Activated CD8-positive, alpha-beta T cell treated with anti-CD3 and anti-CD28 coated beads for 36 hours (primary cell): ENCODE measurements at regions not wholly inside any gene's neighbourhood (a gene's known extent, or its start where the extent isn't known, plus 50 kb on each side); places are given as distances from the start of the nearest gene placed in this dataset.

Experiments
- ATAC-seq: fragments of 200-7000 bp; cut with Tn5 transposase; one replicate; pipeline ENCODE4 v1.10.0; 2021; ENCODE audit warnings: mild to moderate bottlenecking, moderate library complexity
- CTCF ChIA-PET: fragments of 350-600 bp; sonication (Branson Sonifier 250); formaldehyde crosslinking; loops from one replicate; lab custom pipeline; 2021; ENCODE audit warnings: antibody characterized with exemption; lab: Charles Lee
- POLR2A ChIA-PET: fragments of 350-600 bp; sonication (Branson Sonifier 250); formaldehyde crosslinking; loops from one replicate; lab custom pipeline; 2021; ENCODE audit warnings: antibody characterized with exemption; lab: Charles Lee
- DNase-seq: peaks from one replicate; pipeline ENCODE4 v3.0.0-alpha.2; 2020
- H3K27ac Mint-ChIP-seq: one replicate; pipeline ENCODE4 v1.8.0; 2021; ENCODE audit warnings: mild to moderate bottlenecking, mixed read lengths
- H3K27me3 Mint-ChIP-seq: one replicate; pipeline ENCODE4 v1.8.0; 2021; ENCODE audit warnings: mixed read lengths
- H3K36me3 Mint-ChIP-seq: one replicate; pipeline ENCODE4 v1.8.0; 2021; ENCODE audit warnings: low read depth, mixed read lengths
- H3K4me1 Mint-ChIP-seq: one replicate; pipeline ENCODE4 v1.8.0; 2021; ENCODE audit warnings: low read depth, mixed read lengths
- H3K4me3 Mint-ChIP-seq: one replicate; pipeline ENCODE4 v1.8.0; 2021; ENCODE audit warnings: mild to moderate bottlenecking, moderate library complexity, mixed read lengths
- H3K9me3 Mint-ChIP-seq: one replicate; pipeline ENCODE4 v1.8.0; 2021; ENCODE audit warnings: mixed read lengths
- intact Hi-C: fragments of 100-400 bp; cut with micrococcal nuclease; formaldehyde crosslinking; loops from one replicate; pipeline ENCODE4 v1.10.0; 2022
- TF ChIP-seq, protein P1 (sequence below): fragments of 200-600 bp; IDR thresholded peaks from one replicate; pipeline ENCODE4 v1.8.0; 2022; ENCODE audit warnings: antibody characterized with exemption, mild to moderate bottlenecking

DNA sequence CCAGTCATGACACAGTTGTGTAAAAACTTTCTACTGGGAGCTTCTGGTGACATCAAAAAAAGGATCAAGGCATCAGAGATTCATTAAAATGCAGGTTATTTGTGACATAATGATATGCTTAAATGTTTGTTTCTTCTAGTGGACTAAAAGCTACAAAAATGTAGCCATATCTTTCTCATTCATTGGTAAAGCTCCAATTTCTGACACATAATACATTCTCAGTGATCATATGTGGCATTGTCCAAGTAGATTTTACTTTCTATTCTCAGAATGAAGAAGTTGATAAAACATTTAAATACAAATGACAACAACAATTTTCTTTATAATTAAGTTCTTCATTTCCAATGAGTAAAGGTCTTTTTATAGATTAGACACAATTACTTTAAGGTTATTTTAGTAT is 71.0 kb upstream of the ARHGEF26 start:
- Mint-ChIP-seq H3K27ac (no peak overlapping the region), H3K27me3 (peaks cover 8% of the 10 kb centered on the region), H3K4me1 (no peaks in the 10 kb centered on the region), H3K36me3 (no peaks in the 10 kb centered on the region), H3K9me3 (no peaks in the 10 kb centered on the region), H3K4me3 (no peak overlapping the region)
- DNase-seq, result no peak
- no peak for ATAC-seq
- ChIA-PET POLR2A (no interaction called here), CTCF (no interaction called here)
- TF ChIP-seq, protein P1, sequence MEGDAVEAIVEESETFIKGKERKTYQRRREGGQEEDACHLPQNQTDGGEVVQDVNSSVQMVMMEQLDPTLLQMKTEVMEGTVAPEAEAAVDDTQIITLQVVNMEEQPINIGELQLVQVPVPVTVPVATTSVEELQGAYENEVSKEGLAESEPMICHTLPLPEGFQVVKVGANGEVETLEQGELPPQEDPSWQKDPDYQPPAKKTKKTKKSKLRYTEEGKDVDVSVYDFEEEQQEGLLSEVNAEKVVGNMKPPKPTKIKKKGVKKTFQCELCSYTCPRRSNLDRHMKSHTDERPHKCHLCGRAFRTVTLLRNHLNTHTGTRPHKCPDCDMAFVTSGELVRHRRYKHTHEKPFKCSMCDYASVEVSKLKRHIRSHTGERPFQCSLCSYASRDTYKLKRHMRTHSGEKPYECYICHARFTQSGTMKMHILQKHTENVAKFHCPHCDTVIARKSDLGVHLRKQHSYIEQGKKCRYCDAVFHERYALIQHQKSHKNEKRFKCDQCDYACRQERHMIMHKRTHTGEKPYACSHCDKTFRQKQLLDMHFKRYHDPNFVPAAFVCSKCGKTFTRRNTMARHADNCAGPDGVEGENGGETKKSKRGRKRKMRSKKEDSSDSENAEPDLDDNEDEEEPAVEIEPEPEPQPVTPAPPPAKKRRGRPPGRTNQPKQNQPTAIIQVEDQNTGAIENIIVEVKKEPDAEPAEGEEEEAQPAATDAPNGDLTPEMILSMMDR, result no peak
- intact Hi-C loops, result no loop called here

DNA sequence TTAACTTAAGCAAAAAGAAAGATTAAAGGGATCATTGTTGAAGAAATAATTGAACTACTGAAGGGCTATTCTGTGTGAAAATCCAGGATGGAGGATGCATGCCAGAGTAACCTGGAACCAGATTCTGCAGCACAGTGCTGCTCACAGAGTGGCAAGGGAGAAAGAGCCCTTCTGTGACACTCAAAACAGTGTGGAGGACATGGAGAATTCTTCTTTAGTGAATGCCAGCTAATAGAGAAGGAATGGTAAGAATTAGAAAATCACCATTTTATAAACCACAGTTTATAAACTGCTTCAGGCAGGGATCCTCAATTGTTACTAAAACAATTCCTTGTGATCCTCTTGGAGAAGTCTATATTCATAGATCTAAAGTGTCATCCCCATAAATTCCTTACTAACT is 70.4 kb upstream of the ARHGEF26 start:
- Mint-ChIP-seq H3K27ac (no peak overlapping the region), H3K27me3 (peaks cover 6% of the 10 kb centered on the region), H3K4me1 (no peaks in the 10 kb centered on the region), H3K9me3 (no peaks in the 10 kb centered on the region), H3K36me3 (no peaks in the 10 kb centered on the region), H3K4me3 (no peak overlapping the region)
- ChIA-PET CTCF (no interaction called here), POLR2A (no interaction called here)
- intact Hi-C loops, result no loop called here
- TF ChIP-seq, protein P1, result no peak
- DNase-seq (no peak), ATAC-seq (no peak)

DNA sequence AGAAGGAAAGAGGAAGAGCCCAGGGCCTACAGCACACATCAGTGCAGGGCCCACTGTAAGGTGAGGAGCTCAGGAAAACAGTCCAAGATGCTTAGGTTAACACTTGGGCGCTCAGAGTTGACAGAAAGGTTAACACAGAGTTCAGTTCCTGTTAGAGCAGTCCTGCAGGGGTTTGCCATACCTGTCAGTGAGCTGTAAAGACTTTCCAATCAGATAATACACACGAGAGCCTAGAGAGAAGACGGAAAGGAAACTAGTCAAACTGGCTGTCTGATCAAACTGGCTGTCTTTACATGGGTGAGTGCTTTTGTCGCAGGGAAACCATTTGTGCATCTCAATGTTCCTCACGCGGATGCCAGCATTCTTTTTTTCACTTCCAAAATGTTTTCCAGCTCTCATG is 61.4 kb upstream of the ARHGEF26 start:
- ChIA-PET POLR2A (no interaction called here), CTCF (interaction anchor here (0.6 kb wide), 1 partner anchor 208 kb away, joined by 3 read pairs; no protein-coding TSS in a partner anchor)
- ATAC-seq, result no peak
- Mint-ChIP-seq H3K9me3 (no peaks in the 10 kb centered on the region), H3K27ac (no peak overlapping the region), H3K36me3 (no peaks in the 10 kb centered on the region), H3K4me3 (no peak overlapping the region), H3K27me3 (no peaks in the 10 kb centered on the region), H3K4me1 (no peaks in the 10 kb centered on the region)
- no peak for DNase-seq
- TF ChIP-seq, protein P1, result no peak
- intact Hi-C loops, result no loop called here

DNA sequence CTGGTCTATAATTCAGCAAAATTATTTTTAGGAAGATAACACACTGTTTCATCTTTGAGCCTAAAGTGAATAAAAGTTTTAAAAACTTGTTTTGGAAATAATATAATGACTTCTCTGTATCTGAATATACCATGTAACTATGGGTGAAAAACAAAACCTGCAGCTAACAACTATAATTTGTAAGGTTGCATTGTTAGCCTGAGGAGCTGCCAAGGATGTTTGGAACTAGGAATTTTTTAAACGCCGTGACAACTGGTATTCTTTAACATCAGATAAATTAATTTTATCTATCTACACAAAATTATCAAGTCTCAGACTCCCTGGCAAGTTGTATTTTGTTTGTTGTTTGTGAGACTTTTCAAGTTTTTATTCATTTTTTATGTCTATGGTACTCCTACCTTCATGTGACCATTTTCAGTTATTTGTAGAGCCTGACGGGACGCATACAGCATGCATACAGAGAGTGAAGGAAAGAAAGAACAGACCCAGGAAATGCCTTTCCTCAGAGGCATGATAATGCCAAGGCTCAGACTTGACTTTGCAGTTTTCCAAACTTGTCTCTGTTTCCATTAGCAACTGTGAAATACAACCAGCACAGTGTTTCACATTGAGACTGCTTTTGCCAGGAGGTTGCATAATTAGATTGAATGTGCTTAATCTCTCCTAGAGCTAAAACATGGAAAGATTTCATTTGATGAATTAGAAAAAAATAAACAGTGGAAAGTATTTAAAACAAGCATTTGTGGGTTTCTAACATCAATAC is 60.8 kb upstream of the ARHGEF26 start:
- ATAC-seq, result no peak
- no peak for DNase-seq
- TF ChIP-seq, protein P1, result no peak
- ChIA-PET CTCF (no interaction called here), POLR2A (no interaction called here)
- intact Hi-C loops, result no loop called here
- Mint-ChIP-seq H3K27ac (no peak overlapping the region), H3K36me3 (no peaks in the 10 kb centered on the region), H3K4me3 (no peak overlapping the region), H3K9me3 (no peaks in the 10 kb centered on the region), H3K4me1 (no peaks in the 10 kb centered on the region), H3K27me3 (no peaks in the 10 kb centered on the region)

DNA sequence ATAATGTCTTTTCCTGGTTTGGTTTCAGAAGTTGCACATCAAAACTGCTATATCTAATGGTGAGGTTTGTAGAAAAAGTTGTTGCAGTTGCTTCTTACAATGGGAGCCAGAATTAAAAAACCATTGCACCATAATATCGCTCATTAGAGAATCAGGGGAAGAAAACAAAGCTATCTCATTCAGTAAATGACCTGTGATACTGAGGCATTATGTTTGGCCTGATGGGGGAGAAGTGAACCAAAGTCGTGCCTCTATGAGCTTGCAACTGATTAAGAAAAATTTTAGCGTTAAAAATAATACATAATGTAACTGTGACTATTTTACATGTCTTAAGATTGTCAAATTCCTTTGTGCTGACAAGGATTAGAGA is 60.2 kb upstream of the ARHGEF26 start:
- ATAC-seq, result no peak
- H3K27me3 Mint-ChIP-seq, result no peaks in the 10 kb centered on the region

More for the DNA sequence above, 60.2 kb upstream of the ARHGEF26 start:
- Mint-ChIP-seq H3K36me3 (no peaks in the 10 kb centered on the region), H3K27ac (no peak overlapping the region), H3K4me3 (no peak overlapping the region), H3K4me1 (no peaks in the 10 kb centered on the region), H3K9me3 (no peaks in the 10 kb centered on the region)
- TF ChIP-seq, protein P1, result no peak
- no peak for DNase-seq
- POLR2A ChIA-PET, result no interaction called here
- intact Hi-C loops, result no loop called here
- CTCF ChIA-PET, result no interaction called here
